HPDE6-E6E7 (cell line): ENCODE measurements at regions not wholly inside any gene's neighbourhood (a gene's known extent, or its start where the extent isn't known, plus 50 kb on each side); places are given as distances from the start of the nearest gene placed in this dataset.

Source experiments
- DNase-seq: peaks from one replicate; pipeline ENCODE4 v3.0.0; 2011; ENCODE audit warnings: missing footprints; ENCODE audit errors: extremely low spot score

DNA sequence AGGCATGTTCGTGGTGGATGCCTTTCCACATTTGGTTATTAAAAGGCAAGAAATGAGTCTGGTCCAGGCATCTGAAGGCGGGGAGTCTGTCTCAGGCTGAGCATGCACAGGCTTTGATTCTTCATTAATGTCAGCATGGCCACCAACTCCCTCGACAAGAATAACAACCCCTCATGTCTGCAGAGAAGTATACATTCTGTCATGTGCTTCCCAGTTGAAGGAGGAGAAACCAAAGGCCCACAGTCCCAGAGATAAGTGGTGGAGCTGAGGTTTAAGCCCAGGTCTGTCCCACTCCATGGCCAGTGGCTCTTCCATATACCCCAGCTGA lies 61.6 kb upstream of the LAPTM5 start:
- no peak for DNase-seq

DNA sequence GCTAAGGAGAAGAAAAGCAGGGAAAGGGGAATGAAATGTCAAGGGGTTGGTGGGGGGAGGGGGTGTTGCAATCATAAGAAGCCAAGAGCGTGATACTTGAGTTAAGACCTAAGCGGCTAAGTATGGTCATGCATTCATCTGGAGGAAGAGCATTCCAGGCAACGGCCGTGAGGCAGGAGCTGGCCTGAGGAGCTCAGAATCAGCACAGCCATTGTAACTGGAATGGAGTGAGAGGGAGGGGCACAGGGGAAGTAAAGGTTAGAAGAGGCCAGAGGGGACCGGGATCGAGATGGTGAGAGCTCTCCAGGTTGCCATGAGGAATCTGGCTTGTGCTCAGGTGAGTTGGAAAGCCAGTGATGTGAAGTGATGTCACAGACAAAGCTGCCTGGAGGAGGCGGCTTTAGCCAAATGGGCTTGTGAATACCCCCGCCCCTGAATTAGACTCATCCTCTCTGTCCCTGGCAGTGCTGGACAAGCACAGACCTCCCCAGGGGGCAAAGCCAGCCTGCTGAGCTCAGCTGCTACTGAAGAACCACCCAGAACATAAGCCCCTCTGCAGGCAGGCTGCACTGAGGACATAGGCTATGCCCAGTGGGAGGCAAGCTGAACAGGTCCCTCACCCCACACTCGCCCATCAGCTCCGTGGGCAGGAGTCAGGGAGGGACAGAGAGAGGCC lies 61.1 kb upstream of the LAPTM5 start:
- no peak for DNase-seq

DNA sequence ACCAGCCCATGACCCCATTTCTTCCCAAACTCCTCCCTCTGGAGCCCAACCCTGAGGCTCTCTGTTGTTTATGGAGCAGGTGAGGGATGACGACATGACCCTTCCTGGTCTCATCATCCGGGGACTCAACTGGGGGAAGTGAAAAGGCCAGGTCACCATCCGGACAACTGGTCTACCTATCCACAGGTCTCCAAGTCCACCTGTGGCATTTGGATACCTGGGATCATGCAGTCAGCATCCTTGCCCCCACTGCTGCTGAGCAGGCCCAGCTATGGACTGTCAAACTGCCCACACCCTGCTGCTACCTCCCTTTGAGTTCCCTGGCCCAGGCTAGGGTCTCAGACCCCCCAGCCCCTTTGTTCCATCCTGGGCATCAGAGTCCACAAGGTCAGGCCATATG lies 60.0 kb upstream of the LAPTM5 start:
- no peak for DNase-seq

DNA sequence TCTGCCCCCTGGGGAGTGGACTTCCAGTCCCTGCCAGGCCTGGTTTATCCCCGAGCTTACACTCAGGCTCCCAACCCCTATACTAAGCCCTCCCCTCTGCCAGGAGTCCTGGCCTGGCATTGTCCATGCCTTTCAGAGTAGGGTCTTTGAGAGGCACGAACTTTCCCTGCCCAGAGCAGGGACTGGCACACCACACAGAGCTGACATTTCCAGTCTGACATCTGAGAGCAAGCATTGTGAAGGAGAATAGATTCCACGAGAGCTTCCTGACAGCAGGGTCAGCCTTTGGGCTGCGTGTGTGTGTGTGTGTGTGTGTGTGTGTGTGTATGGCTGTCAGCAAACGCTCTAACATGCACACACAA lies 59.5 kb upstream of the LAPTM5 start:
- DNase-seq, result no peak

DNA sequence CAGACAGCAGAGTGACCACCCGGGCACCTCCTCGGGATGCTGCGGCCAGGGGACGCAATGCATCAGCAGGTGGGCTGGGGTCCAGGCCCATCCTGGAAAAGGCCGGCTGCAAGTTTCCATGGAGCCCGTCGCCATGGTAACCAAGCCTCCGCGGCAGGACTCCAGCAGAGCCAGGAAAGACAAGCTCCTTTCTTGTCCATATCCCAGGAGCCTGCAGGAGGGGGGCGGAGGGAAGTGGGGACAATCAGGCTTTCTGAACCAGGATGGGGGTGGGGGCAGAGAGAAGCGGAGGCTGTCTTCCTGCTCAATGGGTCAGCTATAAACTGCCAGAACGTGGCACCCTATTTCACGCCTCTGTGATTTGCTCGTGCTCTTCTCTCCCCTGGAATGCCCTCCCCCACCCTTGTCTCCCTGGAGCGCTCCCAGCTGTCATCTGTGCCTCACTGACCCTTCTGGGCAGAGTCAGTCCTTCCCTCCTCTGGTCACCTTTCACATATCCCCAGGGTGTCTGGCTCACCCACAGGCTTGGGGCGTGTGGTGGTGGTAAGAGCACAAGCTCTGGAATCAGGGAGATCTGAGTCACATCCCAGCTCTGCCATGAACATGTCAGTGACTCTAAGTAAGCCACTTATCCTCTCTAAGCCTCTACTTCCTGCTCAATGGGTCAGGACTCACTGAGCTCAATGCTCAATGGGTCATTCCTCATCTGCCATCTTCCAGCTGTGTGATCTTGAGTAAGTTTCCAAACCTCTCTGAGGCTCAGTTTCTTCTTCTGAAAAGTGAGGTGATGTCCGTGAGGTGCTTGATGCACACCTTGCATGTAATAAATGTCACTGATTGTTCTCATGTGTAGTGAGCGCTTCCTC lies 58.9 kb upstream of the LAPTM5 start:
- DNase-seq, result peak; percentile 73

DNA sequence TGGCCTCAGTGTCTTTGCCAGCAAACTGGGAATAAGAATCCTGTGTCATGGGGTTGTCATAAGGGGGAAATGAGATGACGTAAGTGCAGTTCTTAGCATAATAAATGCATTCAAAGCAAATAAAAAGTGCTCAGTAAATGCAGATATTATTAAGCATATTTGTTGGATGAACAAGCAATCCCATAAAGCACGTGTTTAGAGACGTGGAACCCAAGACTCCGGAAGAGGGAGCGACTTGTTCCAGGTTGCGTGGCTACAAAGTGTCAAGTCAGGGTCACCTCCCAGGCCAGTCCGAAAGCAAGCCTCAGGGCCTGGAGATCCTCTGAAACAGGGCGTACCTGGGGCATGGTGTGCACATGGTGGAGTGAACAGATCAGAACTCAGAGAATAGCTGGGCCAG lies 58.0 kb upstream of the LAPTM5 start:
- no peak for DNase-seq

DNA sequence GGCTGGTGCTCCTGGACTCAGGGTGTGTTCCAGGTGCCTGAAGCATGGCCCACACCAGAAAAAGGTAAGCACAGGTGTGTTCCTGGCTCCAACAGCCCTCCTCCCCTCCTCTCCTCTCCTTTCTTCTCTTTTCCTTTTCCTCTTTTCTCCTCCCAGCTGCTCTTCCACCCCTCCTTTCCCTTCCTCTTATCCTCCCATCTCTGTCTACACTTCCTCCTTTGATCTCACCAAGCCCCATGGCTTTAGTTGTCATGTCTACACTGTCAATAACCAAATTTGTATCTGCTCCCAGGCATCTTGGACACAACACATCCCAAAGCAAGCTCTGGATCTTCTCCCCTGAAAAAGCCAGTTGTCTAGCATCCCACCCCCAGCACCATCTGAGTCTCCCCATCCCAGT lies 56.7 kb upstream of the LAPTM5 start:
- no peak for DNase-seq

DNA sequence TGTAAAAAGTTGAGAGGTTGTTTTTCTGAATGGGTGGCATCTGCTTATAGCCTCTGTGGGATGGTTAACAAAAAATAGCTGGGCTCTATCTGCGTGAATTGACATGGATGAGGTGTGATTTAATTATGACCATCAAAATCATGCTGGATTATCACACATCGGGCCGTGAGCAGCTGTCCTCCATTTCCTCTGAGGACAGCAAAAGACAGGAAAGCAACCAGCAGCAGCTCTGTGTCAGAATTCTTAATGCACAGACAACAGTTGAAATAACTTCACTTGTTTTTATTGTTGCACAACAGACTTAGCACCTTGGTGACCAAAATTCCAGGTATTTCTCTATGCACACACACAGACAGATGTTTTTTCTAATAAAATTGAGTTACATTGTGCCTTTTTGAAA lies 54.5 kb upstream of the LAPTM5 start:
- no peak for DNase-seq

DNA sequence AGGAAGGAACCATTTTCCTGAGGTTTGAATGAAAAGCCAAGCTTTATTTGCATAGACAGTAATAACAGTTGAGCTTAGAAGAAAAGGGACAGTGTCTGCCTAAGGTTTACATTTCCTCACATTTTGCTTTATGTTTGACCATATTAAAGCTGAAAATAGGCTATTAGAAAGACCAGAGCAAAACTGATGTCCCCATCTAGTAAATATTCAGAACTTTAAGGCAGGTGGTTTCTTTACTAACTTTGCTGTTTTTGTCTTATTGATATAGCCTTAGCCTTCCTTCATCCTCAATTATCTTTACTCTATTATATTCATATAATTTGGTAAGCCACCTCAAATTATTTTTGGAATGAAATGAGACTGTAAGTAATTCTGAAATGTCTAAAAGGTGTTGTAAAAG lies 53.6 kb upstream of the LAPTM5 start:
- DNase-seq, result no peak

DNA sequence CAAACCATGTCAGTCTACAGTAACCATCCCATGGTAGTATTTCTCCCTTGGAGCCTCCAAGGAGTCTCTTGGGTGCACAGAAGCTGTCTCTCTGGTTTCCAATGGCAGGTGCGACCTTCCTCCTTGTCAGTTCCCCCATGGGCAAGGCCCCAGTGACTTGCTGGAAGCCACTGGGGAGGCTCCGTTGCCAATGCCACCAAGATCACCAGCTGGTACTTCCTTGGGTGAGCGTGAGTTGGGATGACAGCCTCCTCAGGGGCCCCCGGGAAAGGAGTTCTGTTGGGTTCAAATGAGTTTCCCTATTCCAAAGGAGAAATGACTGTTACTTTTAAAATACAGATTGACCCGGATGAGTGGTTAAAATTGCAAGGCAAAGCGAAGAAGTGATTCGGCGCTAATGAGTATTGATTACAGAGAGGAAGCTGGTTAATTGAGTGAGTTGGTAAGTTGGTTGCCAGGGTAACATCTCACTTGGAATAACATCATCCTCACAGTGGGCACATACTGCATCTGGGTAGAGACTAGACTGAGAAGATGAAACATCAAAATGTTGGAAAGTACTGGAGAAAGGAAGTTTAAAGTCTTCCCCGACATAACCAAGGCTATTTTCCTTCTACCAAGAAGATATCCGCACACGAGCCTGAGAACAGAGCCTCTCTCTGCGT lies 53.0 kb upstream of the LAPTM5 start:
- DNase-seq, result no peak

DNA sequence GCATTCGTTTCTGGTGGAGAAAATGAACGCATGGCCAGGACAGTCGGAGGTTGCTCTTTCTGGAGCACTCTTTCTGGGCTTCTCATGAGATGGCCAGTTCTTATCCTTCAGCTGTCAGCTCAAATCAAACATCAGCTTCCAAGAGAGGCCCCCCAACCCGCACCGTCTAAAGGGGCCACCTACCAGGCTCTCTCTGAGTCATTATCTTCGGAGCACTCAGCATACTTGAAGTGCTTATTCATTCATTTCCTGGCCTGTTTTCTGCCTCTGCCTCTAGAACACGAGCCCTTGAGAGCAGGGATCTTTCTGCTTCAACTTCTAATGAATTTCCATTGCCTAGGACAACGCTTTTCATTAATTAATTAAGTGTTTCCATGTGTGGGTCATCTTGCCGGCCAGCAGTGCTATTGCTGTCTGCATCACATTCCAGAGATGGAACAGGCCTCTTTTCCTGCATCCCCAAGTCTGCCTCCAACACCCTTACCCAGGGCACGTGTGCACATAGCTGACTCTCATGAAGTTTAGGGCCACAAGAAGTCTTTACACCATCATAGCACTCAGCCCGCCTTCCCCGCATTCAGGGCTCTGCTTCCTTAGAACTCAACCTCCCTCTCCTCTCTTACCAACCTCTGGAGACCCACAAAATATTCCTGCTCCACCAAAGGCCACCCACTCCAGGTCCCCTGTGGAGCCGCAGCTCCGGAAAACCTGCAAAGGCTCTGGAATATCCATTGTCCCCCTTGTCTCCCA lies 52.1 kb upstream of the LAPTM5 start:
- peak; percentile 60 for DNase-seq

DNA sequence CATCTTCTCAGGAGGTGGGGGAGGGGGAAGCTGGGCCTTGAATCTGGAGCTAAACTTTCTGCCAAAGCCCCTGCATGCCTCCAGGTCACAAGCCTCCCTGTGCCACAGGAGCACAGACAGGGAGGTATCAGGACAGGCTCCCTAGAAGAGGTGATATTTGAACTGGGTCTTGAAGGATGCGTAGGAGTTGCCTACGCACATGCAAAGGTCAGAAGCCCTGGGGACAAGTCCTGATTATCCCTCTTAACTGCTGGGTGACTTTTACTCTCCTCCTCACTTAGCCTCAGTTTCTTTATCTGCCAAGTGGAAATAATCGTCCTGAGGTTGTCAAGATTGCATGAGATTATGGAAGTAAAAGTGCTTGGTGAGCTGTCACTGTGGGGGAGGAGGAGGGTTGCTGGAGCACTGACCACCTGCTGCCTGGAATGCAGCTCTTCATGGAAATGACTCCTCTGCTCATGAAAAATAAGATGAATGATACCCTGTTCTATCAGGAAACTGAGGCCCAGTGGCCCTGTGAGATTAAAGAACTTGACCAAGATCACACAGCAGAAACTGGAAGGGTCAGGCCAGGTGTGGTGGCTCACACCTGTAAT lies 50.6 kb upstream of the LAPTM5 start:
- no peak for DNase-seq

DNA sequence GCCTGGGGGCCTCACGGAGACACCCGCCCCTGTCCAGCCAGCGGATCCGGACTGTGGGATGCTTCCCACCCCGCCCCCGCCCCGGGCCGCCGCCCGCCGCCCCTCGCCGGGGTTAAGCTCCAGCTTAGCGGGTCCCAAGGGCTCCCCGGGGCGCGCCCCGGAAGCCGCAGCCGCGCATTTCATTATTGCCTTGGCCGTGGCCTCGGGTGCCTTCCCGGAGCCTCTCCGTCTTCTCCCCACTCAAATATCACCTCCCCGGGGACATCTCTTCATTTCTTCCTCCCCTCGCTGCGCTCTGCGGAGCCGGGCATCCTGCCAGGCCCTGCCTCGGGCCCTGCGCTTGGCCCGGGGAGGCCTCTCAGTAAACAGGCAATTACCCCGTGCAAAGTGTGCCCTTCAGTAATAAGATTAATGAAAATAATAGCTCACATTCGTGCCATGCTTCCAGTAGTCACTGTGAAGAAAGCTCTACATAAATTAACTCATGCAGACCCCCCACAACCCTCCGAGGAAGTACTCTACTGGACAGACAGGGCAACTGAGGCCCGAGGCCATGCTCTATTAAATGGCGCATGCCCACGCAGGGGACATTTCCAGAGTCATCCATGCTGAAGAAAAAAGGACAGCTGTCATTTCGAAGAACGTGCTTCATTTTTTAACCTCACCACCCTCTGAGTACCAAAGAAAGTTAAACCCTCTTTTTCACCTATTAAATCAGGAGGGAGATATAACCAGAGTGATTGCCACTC lies 49.9 kb upstream of the LAPTM5 start:
- no peak for DNase-seq
